ENCODE measurements at regions not wholly inside any gene's neighbourhood (a gene's known extent, or its start where the extent isn't known, plus 50 kb on each side); places are given as distances from the start of the nearest gene placed in this dataset.

DNA sequence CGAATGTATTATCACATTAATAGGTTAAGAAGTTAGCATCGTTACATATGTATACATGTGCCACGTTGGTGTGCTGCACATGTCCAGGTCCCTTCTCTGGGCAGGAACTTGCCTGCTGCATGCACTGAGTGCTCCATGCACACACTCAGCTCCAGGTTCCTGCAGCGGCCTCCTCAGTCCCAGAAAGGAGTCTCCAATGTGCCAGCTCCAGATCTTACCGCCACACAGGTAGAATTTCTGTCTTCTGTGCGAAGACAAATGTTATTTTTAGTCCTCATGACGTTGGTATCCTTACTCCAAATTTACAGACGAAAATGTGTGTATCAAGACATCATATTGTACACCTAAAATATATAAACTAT, 127.1 kb downstream of the GALR1 start:
- no peak for TF ChIP-seq POLR2AphosphoS5 (IDR thresholded peaks at IDR 0.05; ENCODE audit: low read depth, low read length)
- TF ChIP-seq, protein P1, sequence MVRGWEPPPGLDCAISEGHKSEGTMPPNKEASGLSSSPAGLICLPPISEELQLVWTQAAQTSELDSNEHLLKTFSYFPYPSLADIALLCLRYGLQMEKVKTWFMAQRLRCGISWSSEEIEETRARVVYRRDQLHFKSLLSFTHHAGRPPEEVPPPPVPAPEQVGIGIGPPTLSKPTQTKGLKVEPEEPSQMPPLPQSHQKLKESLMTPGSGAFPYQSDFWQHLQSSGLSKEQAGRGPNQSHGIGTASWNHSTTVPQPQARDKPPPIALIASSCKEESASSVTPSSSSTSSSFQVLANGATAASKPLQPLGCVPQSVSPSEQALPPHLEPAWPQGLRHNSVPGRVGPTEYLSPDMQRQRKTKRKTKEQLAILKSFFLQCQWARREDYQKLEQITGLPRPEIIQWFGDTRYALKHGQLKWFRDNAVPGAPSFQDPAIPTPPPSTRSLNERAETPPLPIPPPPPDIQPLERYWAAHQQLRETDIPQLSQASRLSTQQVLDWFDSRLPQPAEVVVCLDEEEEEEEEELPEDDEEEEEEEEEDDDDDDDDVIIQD (CRISPR knock-in tag; IDR thresholded peaks at IDR 0.05; ENCODE audit: low read depth): no peak
- no peak for TF ChIP-seq ZNF709 (CRISPR knock-in tag; IDR thresholded peaks at IDR 0.05)
- TF ChIP-seq, protein P2, sequence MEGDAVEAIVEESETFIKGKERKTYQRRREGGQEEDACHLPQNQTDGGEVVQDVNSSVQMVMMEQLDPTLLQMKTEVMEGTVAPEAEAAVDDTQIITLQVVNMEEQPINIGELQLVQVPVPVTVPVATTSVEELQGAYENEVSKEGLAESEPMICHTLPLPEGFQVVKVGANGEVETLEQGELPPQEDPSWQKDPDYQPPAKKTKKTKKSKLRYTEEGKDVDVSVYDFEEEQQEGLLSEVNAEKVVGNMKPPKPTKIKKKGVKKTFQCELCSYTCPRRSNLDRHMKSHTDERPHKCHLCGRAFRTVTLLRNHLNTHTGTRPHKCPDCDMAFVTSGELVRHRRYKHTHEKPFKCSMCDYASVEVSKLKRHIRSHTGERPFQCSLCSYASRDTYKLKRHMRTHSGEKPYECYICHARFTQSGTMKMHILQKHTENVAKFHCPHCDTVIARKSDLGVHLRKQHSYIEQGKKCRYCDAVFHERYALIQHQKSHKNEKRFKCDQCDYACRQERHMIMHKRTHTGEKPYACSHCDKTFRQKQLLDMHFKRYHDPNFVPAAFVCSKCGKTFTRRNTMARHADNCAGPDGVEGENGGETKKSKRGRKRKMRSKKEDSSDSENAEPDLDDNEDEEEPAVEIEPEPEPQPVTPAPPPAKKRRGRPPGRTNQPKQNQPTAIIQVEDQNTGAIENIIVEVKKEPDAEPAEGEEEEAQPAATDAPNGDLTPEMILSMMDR (CRISPR knock-in tag; IDR thresholded peaks at IDR 0.05): no peak
- TF ChIP-seq HIVEP1 (CRISPR knock-in tag; IDR thresholded peaks at IDR 0.05): no peak
- TF ChIP-seq NFE2L2 (IDR thresholded peaks at IDR 0.05; ENCODE audit: low read length): no peak
- no peak for TF ChIP-seq RAD21 (CRISPR knock-in tag; IDR thresholded peaks at IDR 0.05)
- TF ChIP-seq PBX2 (CRISPR knock-in tag; IDR thresholded peaks at IDR 0.05): no peak

All from HepG2 (cell line).